ENCODE measurements at regions not wholly inside any gene's neighbourhood (a gene's known extent, or its start where the extent isn't known, plus 50 kb on each side); places are given as distances from the start of the nearest gene placed in this dataset.

- in situ Hi-C loops (cut with HindIII; ENCODE audit: low sequenced_read_pairs): no loop called here
Measured at GRCh38 chr13:48761256-48761655, 107.5 kb downstream of the CYSLTR2 start.

GRCh38 chr13:48769107-48769704 is 115.5 kb downstream of the CYSLTR2 start:
- in situ Hi-C loops (cut with HindIII; ENCODE audit: low sequenced_read_pairs): no loop called here

- in situ Hi-C loops (cut with HindIII; ENCODE audit: low sequenced_read_pairs): no loop called here
Measured at GRCh38 chr13:48770372-48770771, 116.6 kb downstream of the CYSLTR2 start.

GRCh38 chr13:48772908-48773307 is 119.2 kb downstream of the CYSLTR2 start:
- in situ Hi-C loops (cut with HindIII; ENCODE audit: low sequenced_read_pairs): no loop called here

- in situ Hi-C loops (cut with HindIII; ENCODE audit: low sequenced_read_pairs): no loop called here
Measured at GRCh38 chr13:48773531-48774275, 120.0 kb downstream of the CYSLTR2 start.

GRCh38 chr13:48775285-48775684 is 121.6 kb downstream of the CYSLTR2 start:
- in situ Hi-C loops (cut with HindIII; ENCODE audit: low sequenced_read_pairs): no loop called here

GRCh38 chr13:48775804-48776203 is 122.1 kb downstream of the CYSLTR2 start:
- in situ Hi-C loops (cut with HindIII; ENCODE audit: low sequenced_read_pairs): no loop called here

GRCh38 chr13:48776401-48776800 is 122.7 kb downstream of the CYSLTR2 start:
- in situ Hi-C loops (cut with HindIII; ENCODE audit: low sequenced_read_pairs): no loop called here

GRCh38 chr13:48778610-48779009 is 124.9 kb downstream of the CYSLTR2 start:
- in situ Hi-C loops (cut with HindIII; ENCODE audit: low sequenced_read_pairs): no loop called here

GRCh38 chr13:48780713-48781341 is 127.1 kb downstream of the CYSLTR2 start:
- in situ Hi-C loops (cut with HindIII; ENCODE audit: low sequenced_read_pairs): no loop called here

- in situ Hi-C loops (cut with HindIII; ENCODE audit: low sequenced_read_pairs): no loop called here
Measured at GRCh38 chr13:48782429-48782840, 128.7 kb downstream of the CYSLTR2 start.

- in situ Hi-C loops (cut with HindIII; ENCODE audit: low sequenced_read_pairs): no loop called here
Measured at GRCh38 chr13:48783181-48783630, 129.5 kb downstream of the CYSLTR2 start.

- in situ Hi-C loops (cut with HindIII; ENCODE audit: low sequenced_read_pairs): no loop called here
Measured at GRCh38 chr13:48783695-48784230, 130.0 kb downstream of the CYSLTR2 start.

- in situ Hi-C loops (cut with HindIII; ENCODE audit: low sequenced_read_pairs): no loop called here
Measured at GRCh38 chr13:48784916-48785548, 131.3 kb downstream of the CYSLTR2 start.

- in situ Hi-C loops (cut with HindIII; ENCODE audit: low sequenced_read_pairs): no loop called here
Measured at GRCh38 chr13:48790199-48790598, 136.5 kb downstream of the CYSLTR2 start.

- in situ Hi-C loops (cut with HindIII; ENCODE audit: low sequenced_read_pairs): no loop called here
Measured at GRCh38 chr13:48790966-48791365, 137.2 kb downstream of the CYSLTR2 start.

- in situ Hi-C loops (cut with HindIII; ENCODE audit: low sequenced_read_pairs): no loop called here
Measured at GRCh38 chr13:48797127-48797526, 143.4 kb downstream of the CYSLTR2 start.

GRCh38 chr13:48797761-48798160 is 144.0 kb downstream of the CYSLTR2 start:
- in situ Hi-C loops (cut with HindIII; ENCODE audit: low sequenced_read_pairs): no loop called here

GRCh38 chr13:48798180-48798579 is 144.5 kb downstream of the CYSLTR2 start:
- in situ Hi-C loops (cut with HindIII; ENCODE audit: low sequenced_read_pairs): no loop called here

- in situ Hi-C loops (cut with HindIII; ENCODE audit: low sequenced_read_pairs): no loop called here
Measured at GRCh38 chr13:48801255-48801654, 147.5 kb downstream of the CYSLTR2 start.
